K562 (cell line): ENCODE measurements at regions not wholly inside any gene's neighbourhood (a gene's known extent, or its start where the extent isn't known, plus 50 kb on each side); places are given as distances from the start of the nearest gene placed in this dataset.

Source experiments
- ATAC-seq: fragments of 200-7000 bp; cut with Tn5 transposase; 3 replicates; pipeline ENCODE4 v1.9.1; 2020; ENCODE audit warnings: moderate library complexity
- BruUV-seq: library from RNA; stranded (reverse); fragments of 400-500 nt; replicated peaks from 2 replicates; lab custom pipeline; 2021; lab: Mats Ljungman, UMichigan
- CTCF ChIA-PET: fragments of 300-600 bp; formaldehyde crosslinking; extraction: SDS; loops from one replicate; lab custom pipeline; 2021; ENCODE audit warnings: low intra/inter-chr PET ratio; lab: Yijun Ruan, JAX
- POLR2A ChIA-PET: fragments of 300-600, 350-650 bp; sonication (Branson Sonifier 250); formaldehyde crosslinking; extraction: SDS; loops from one replicate; lab custom pipeline; 2021; ENCODE audit warnings: antibody characterized with exemption, inconsistent platforms; lab: Yijun Ruan, JAX
- DNase-seq, 4 experiments: peaks; one replicate each; pipeline versions ENCODE4 v3.0.0 to v3.0.0-alpha.2; 2011 to 2018; ENCODE audit warnings: low spot score in 3 of 4, mixed read lengths in 3 of 4; ENCODE audit errors: extremely low read depth in 1 of 4
- FAIRE-seq: peaks from 2 replicates; lab custom pipeline; 2011; peaks lifted over from hg19 to GRCh38; lab: Jason Lieb, UNC
- H2AFZ ChIP-seq: 2 replicates; pipeline ENCODE4 v1.6.0; 2011; ENCODE audit warnings: low read depth, low read length, control low read depth, inconsistent platforms
- H3K27ac ChIP-seq: fragments of 200-600 bp; 3 replicates; pipeline ENCODE4 v1.8.0; 2011; ENCODE audit warnings: low read depth, mild to moderate bottlenecking, control low read depth, inconsistent platforms, low read length, moderate library complexity, mixed read lengths; ENCODE audit errors: extremely low read depth
- H3K27me3 ChIP-seq, 2 experiments: fragments of 300-600 bp in 1 of 2; 2 replicates in 1 of 2; 3 replicates in 1 of 2; pipeline versions ENCODE4 v1.6.0 to v1.8.0; 2011; ENCODE audit warnings: inconsistent platforms in 2 of 2, low read length in 2 of 2, mild to moderate bottlenecking in 1 of 2, mixed read lengths in 1 of 2, moderate library complexity in 1 of 2; ENCODE audit not compliant: control insufficient read depth in 2 of 2, insufficient read depth in 2 of 2
- H3K36me3 ChIP-seq: fragments of 300-600 bp; 3 replicates; pipeline ENCODE4 v1.8.0; 2011; ENCODE audit warnings: mild to moderate bottlenecking, low read length, inconsistent platforms; ENCODE audit not compliant: control insufficient read depth, insufficient read depth
- H3K4me1 ChIP-seq, 2 experiments: fragments of 200-600 bp in 1 of 2; replicated peaks in 1 of 2; 2 replicates in 1 of 2; 3 replicates in 1 of 2; pipeline versions ENCODE4 v1.5.1 to v1.8.0; 2011; ENCODE audit warnings: inconsistent platforms in 2 of 2, low read length in 2 of 2, mild to moderate bottlenecking in 1 of 2, mixed read lengths in 1 of 2, moderate library complexity in 1 of 2; ENCODE audit not compliant: control insufficient read depth in 2 of 2, insufficient read depth in 2 of 2
- H3K4me2 ChIP-seq: 2 replicates; pipeline ENCODE4 v1.6.1; 2011; ENCODE audit warnings: low read length, control low read depth, inconsistent platforms, mixed read lengths; ENCODE audit not compliant: insufficient read depth
- H3K4me3 ChIP-seq: fragments of 200-600 bp; sonication (generic), shearing (Covaris generic); 2 replicates; pipeline ENCODE4 v1.5.1; 2016; ENCODE audit warnings: control low read depth, inconsistent platforms
- H3K79me2 ChIP-seq: fragments of 200-600 bp; 3 replicates; pipeline ENCODE4 v1.8.0; 2011; ENCODE audit warnings: low read length, inconsistent platforms; ENCODE audit not compliant: control insufficient read depth, insufficient read depth
- H3K9ac ChIP-seq, 2 experiments: 2 replicates each; pipeline versions ENCODE4 v1.6.0 to v1.6.1; 2011; ENCODE audit warnings: low read depth in 2 of 2, low read length in 2 of 2, control low read depth in 1 of 2, inconsistent platforms in 1 of 2, mild to moderate bottlenecking in 1 of 2, mixed read lengths in 1 of 2; ENCODE audit not compliant: insufficient read depth in 1 of 2
- H3K9me1 ChIP-seq: one replicate; pipeline ENCODE4 v1.6.0; 2011; ENCODE audit warnings: inconsistent platforms, mild to moderate bottlenecking, low read length, moderate library complexity; ENCODE audit not compliant: control insufficient read depth, insufficient read depth
- H3K9me3 ChIP-seq: replicated peaks from 2 replicates; pipeline ENCODE4 v1.5.1; 2011; ENCODE audit warnings: low read depth, low read length, inconsistent platforms; ENCODE audit not compliant: control insufficient read depth, insufficient read depth
- H4K20me1 ChIP-seq: replicated peaks from 2 replicates; pipeline ENCODE4 v1.6.1; 2011; ENCODE audit warnings: low read length, inconsistent platforms, mixed read lengths; ENCODE audit not compliant: control insufficient read depth, insufficient read depth
- GABPB2 ChIP-seq: fragments of 250-450 bp; sonication (Bioruptor Pico); conservative IDR thresholded peaks from 2 replicates; pipeline ENCODE4 v1.5.1; 2021; ENCODE audit warnings: mild to moderate bottlenecking
- ILF3 ChIP-seq: fragments of 450-650 bp; IDR thresholded peaks from 2 replicates; pipeline ENCODE4 v1.6.1; 2018; ENCODE audit warnings: antibody characterized with exemption, mild to moderate bottlenecking, moderate library complexity, borderline replicate concordance
- L3MBTL2 ChIP-seq: fragments of 450-650 bp; IDR thresholded peaks from 2 replicates; pipeline ENCODE4 v1.6.1; 2016; ENCODE audit warnings: mild to moderate bottlenecking, moderate library complexity
- PPARD ChIP-seq: fragments of 250-450 bp; sonication (Bioruptor Pico); IDR thresholded peaks from 2 replicates; pipeline ENCODE4 v1.8.0; 2022; ENCODE audit warnings: inconsistent platforms, mild to moderate bottlenecking, moderate library complexity
- ZC3H4 ChIP-seq: sonication (generic); formaldehyde crosslinking; IDR thresholded peaks from 2 replicates; pipeline ENCODE4 v1.9.0; 2021; ENCODE audit warnings: missing genetic modification reagents, borderline replicate concordance
- ZFP30 ChIP-seq: fragments of 250-450 bp; sonication (Bioruptor Pico); IDR thresholded peaks from 2 replicates; pipeline ENCODE4 v1.8.0; 2022; ENCODE audit warnings: moderate library complexity, mild to moderate bottlenecking, inconsistent platforms, borderline replicate concordance
- ZFX ChIP-seq: sonication (generic); formaldehyde crosslinking; IDR thresholded peaks from 2 replicates; pipeline ENCODE4 v1.8.0; 2022; ENCODE audit warnings: mild to moderate bottlenecking, missing genetic modification reagents, moderate library complexity
- WGBS: fragments of 100-300 bp; shearing (Covaris generic); methylation state at CpG from one replicate; pipeline ENCODE4 v1.1.6; 2016; ENCODE audit warnings: low coverage, mixed read lengths; ENCODE audit not compliant: insufficient coverage; ENCODE audit errors: missing lambda C conversion rate; 5-methylcytosine and 5-hydroxymethylcytosine counted together
- in situ Hi-C: fragments of 300-500 bp; cut with MboI; formaldehyde crosslinking; loops from 4 replicates; pipeline ENCODE4 v1.15.0; 2018; ENCODE audit warnings: inconsistent platforms, mixed read lengths
- intact Hi-C: fragments of 100-400 bp; cut with micrococcal nuclease; formaldehyde crosslinking; loops from 2 replicates; pipeline ENCODE4 v1.14.2; 2022
- TF ChIP-seq, protein P1 (sequence below): fragments of 250-450 bp; sonication (Bioruptor Pico); IDR thresholded peaks from 2 replicates; pipeline ENCODE4 v1.5.0; 2021; ENCODE audit warnings: mild to moderate bottlenecking, borderline replicate concordance
- TF ChIP-seq, protein P2 (sequence below): IDR thresholded peaks from 3 replicates; pipeline ENCODE4 v1.6.1; 2011; ENCODE audit warnings: borderline replicate concordance, mild to moderate bottlenecking, moderate library complexity; ENCODE audit not compliant: insufficient read length; ENCODE audit errors: extremely low read depth
- TF ChIP-seq, protein P3 (sequence below): fragments of 450-650 bp; IDR thresholded peaks from 2 replicates; pipeline ENCODE4 v1.6.1; 2017; ENCODE audit warnings: antibody characterized with exemption

DNA sequence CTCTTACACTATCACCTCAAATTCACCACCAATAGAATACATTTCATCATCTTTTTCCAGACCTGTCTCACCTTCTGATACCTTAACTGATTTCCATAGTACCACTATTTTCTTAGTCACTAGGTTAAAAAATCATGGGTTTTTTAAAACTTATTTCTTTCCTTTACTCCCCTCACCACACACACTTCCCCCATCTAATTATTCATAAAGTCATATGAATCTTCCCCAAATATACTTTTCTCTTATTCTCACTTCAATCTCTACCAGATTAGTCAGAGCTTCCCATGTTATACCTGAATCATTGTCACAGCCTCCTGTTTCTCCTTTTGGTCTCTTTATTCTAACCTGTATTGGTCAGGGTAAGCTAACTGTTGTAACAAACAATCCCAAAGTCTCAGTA, 696.3 kb downstream of the BCL11A start:
- ChIA-PET POLR2A (no interaction called here), CTCF (no interaction called here)
- no peak for TF ChIP-seq L3MBTL2
- no peak for TF ChIP-seq ILF3
- TF ChIP-seq PPARD (CRISPR knock-in tag), result no peak
- no peak for TF ChIP-seq ZFX (CRISPR knock-in tag)
- no peak for TF ChIP-seq GABPB2 (CRISPR knock-in tag)
- no peak for TF ChIP-seq ZFP30 (CRISPR knock-in tag)
- intact Hi-C loops (no loop called here), in situ Hi-C loops (no loop called here)
- no TSS peak for BruUV-seq
- Histone ChIP-seq H3K9ac (no peak overlapping the region), H3K4me2 (no peak overlapping the region), H3K4me1 (no peaks in the 10 kb centered on the region), H3K9me3 (no peaks in the 10 kb centered on the region), H3K36me3 (no peaks in the 10 kb centered on the region), H2AFZ (no peak overlapping the region), H3K9me1 (no peaks in the 10 kb centered on the region), H3K27ac (no peak overlapping the region), H3K79me2 (no peaks in the 10 kb centered on the region), H4K20me1 (no peaks in the 10 kb centered on the region), H3K27me3 (no peaks in the 10 kb centered on the region), H3K4me3 (no peak overlapping the region)
- ATAC-seq, result no peak
- no peak for FAIRE-seq
- no peak for DNase-seq

DNA sequence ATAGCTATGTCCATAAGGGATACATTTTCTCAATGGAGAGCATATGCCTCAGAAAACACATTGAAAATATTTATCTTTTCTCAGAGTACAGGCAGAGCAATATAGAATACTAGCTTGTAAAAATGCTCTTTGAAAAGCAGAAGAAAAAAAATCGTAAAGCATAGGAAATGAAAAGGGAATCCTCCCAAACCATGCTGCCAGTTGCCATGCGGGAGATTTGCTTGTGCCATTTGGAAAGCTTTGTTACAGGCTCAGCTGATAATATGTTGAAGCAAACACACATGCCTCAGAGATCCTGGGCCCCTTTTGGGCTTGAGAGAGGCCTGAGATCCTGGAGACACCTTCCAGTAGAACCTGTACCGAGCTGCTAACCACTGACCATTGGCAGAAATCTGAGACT, 697.1 kb downstream of the BCL11A start:
- 0% methylated on average over 3 of the region's 3 CpGs for WGBS
- Histone ChIP-seq H3K4me3 (no peak overlapping the region), H3K9me3 (no peaks in the 10 kb centered on the region), H3K27me3 (no peaks in the 10 kb centered on the region), H2AFZ (no peak overlapping the region), H3K36me3 (no peaks in the 10 kb centered on the region), H3K79me2 (no peaks in the 10 kb centered on the region), H3K27ac (no peak overlapping the region), H3K4me2 (no peak overlapping the region), H3K4me1 (no peaks in the 10 kb centered on the region), H4K20me1 (no peaks in the 10 kb centered on the region), H3K9me1 (no peaks in the 10 kb centered on the region), H3K9ac (no peak overlapping the region)
- ATAC-seq (no peak), DNase-seq (no peak), FAIRE-seq (no peak)
- intact Hi-C loops (no loop called here), in situ Hi-C loops (no loop called here)
- POLR2A ChIA-PET, result no interaction called here
- CTCF ChIA-PET, result no interaction called here
- BruUV-seq, result no TSS peak
- no peak for TF ChIP-seq ZC3H4
- TF ChIP-seq, protein P1, sequence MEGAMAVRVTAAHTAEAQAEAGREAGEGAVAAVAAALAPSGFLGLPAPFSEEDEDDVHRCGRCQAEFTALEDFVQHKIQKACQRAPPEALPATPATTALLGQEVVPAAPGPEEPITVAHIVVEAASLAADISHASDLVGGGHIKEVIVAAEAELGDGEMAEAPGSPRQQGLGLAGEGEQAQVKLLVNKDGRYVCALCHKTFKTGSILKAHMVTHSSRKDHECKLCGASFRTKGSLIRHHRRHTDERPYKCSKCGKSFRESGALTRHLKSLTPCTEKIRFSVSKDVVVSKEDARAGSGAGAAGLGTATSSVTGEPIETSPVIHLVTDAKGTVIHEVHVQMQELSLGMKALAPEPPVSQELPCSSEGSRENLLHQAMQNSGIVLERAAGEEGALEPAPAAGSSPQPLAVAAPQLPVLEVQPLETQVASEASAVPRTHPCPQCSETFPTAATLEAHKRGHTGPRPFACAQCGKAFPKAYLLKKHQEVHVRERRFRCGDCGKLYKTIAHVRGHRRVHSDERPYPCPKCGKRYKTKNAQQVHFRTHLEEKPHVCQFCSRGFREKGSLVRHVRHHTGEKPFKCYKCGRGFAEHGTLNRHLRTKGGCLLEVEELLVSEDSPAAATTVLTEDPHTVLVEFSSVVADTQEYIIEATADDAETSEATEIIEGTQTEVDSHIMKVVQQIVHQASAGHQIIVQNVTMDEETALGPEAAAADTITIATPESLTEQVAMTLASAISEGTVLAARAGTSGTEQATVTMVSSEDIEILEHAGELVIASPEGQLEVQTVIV (CRISPR knock-in tag), result no peak
- TF ChIP-seq, protein P2, sequence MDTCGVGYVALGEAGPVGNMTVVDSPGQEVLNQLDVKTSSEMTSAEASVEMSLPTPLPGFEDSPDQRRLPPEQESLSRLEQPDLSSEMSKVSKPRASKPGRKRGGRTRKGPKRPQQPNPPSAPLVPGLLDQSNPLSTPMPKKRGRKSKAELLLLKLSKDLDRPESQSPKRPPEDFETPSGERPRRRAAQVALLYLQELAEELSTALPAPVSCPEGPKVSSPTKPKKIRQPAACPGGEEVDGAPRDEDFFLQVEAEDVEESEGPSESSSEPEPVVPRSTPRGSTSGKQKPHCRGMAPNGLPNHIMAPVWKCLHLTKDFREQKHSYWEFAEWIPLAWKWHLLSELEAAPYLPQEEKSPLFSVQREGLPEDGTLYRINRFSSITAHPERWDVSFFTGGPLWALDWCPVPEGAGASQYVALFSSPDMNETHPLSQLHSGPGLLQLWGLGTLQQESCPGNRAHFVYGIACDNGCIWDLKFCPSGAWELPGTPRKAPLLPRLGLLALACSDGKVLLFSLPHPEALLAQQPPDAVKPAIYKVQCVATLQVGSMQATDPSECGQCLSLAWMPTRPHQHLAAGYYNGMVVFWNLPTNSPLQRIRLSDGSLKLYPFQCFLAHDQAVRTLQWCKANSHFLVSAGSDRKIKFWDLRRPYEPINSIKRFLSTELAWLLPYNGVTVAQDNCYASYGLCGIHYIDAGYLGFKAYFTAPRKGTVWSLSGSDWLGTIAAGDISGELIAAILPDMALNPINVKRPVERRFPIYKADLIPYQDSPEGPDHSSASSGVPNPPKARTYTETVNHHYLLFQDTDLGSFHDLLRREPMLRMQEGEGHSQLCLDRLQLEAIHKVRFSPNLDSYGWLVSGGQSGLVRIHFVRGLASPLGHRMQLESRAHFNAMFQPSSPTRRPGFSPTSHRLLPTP, result no peak
- TF ChIP-seq, protein P3, sequence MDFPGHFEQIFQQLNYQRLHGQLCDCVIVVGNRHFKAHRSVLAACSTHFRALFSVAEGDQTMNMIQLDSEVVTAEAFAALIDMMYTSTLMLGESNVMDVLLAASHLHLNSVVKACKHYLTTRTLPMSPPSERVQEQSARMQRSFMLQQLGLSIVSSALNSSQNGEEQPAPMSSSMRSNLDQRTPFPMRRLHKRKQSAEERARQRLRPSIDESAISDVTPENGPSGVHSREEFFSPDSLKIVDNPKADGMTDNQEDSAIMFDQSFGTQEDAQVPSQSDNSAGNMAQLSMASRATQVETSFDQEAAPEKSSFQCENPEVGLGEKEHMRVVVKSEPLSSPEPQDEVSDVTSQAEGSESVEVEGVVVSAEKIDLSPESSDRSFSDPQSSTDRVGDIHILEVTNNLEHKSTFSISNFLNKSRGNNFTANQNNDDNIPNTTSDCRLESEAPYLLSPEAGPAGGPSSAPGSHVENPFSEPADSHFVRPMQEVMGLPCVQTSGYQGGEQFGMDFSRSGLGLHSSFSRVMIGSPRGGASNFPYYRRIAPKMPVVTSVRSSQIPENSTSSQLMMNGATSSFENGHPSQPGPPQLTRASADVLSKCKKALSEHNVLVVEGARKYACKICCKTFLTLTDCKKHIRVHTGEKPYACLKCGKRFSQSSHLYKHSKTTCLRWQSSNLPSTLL, result no peak
